ENCODE measurements at regions not wholly inside any gene's neighbourhood (a gene's known extent, or its start where the extent isn't known, plus 50 kb on each side); places are given as distances from the start of the nearest gene placed in this dataset.

GRCh38 chr5:35324201-35324600 lies 93.9 kb upstream of the PRLR start:
- H3K4me3 ChIP-seq (ENCODE audit: low read depth, low read length), result no peak overlapping the region

GRCh38 chr5:35320029-35320428 lies 89.7 kb upstream of the PRLR start:
- no peak overlapping the region for H3K4me3 ChIP-seq (ENCODE audit: low read depth, low read length)
- no peak for DNase-seq (ENCODE audit: low read depth)
- no peak for TF ChIP-seq CTCF (IDR thresholded peaks at IDR 0.05; ENCODE audit: control insufficient read depth, extremely low read depth, insufficient read depth)

More at GRCh38 chr5:35324201-35324600, 93.9 kb upstream of the PRLR start:
- DNase-seq (ENCODE audit: low read depth), result no peak
- no peak for TF ChIP-seq CTCF (IDR thresholded peaks at IDR 0.05; ENCODE audit: control insufficient read depth, extremely low read depth, insufficient read depth)

- DNase-seq (ENCODE audit: low read depth), result no peak
- no peak overlapping the region for H3K4me3 ChIP-seq (ENCODE audit: low read depth, low read length)
- no peak for TF ChIP-seq CTCF (IDR thresholded peaks at IDR 0.05; ENCODE audit: control insufficient read depth, extremely low read depth, insufficient read depth)
Observed at GRCh38 chr5:35319333-35320002, 89.2 kb upstream of the PRLR start.

- H3K4me3 ChIP-seq (ENCODE audit: low read depth, low read length), result no peak overlapping the region
- DNase-seq (ENCODE audit: low read depth), result no peak
- TF ChIP-seq CTCF (IDR thresholded peaks at IDR 0.05; ENCODE audit: control insufficient read depth, extremely low read depth, insufficient read depth), result no peak
Observed at GRCh38 chr5:35317586-35317985, 87.3 kb upstream of the PRLR start.

GRCh38 chr5:35316611-35317274 lies 86.5 kb upstream of the PRLR start:
- DNase-seq (ENCODE audit: low read depth), result no peak

GRCh38 chr5:35313291-35313690 lies 83.0 kb upstream of the PRLR start:
- no peak for DNase-seq (ENCODE audit: low read depth)
- no peak for TF ChIP-seq CTCF (IDR thresholded peaks at IDR 0.05; ENCODE audit: control insufficient read depth, extremely low read depth, insufficient read depth)
- no peak overlapping the region for H3K4me3 ChIP-seq (ENCODE audit: low read depth, low read length)

More at GRCh38 chr5:35316611-35317274, 86.5 kb upstream of the PRLR start:
- TF ChIP-seq CTCF (IDR thresholded peaks at IDR 0.05; ENCODE audit: control insufficient read depth, extremely low read depth, insufficient read depth), result no peak
- H3K4me3 ChIP-seq (ENCODE audit: low read depth, low read length), result no peak overlapping the region
